ENCODE measurements at regions not wholly inside any gene's neighbourhood (a gene's known extent, or its start where the extent isn't known, plus 50 kb on each side); places are given as distances from the start of the nearest gene placed in this dataset.
"Not testable (repeated sequence)": the region's sequence is repeated elsewhere in the genome, so short reads cannot be mapped to it uniquely, and the experiment has no call there.

GRCh38 chr18:38565513-38565912, 999.9 kb upstream of the CELF4 start:
- DNase-seq, result no peak

- DNase-seq, result no peak
These were observed 997.9 kb upstream of the CELF4 start for GRCh38 chr18:38563396-38563980.

- DNase-seq, result no peak
These were observed 991.4 kb upstream of the CELF4 start for GRCh38 chr18:38557006-38557405.

- DNase-seq, result no peak
These were observed 987.2 kb upstream of the CELF4 start for GRCh38 chr18:38552732-38553321.

GRCh38 chr18:38551881-38552280, 986.3 kb upstream of the CELF4 start:
- DNase-seq, result no peak

- DNase-seq, result no peak
These were observed 979.5 kb upstream of the CELF4 start for GRCh38 chr18:38545071-38545470.

GRCh38 chr18:38539856-38540255, 974.3 kb upstream of the CELF4 start:
- no peak for DNase-seq

- no peak for DNase-seq
These were observed 973.8 kb upstream of the CELF4 start for GRCh38 chr18:38539371-38539770.

- DNase-seq, result no peak
These were observed 968.5 kb upstream of the CELF4 start for GRCh38 chr18:38534073-38534472.

- no peak for DNase-seq
These were observed 961.3 kb upstream of the CELF4 start for GRCh38 chr18:38526922-38527321.

GRCh38 chr18:38525039-38525438, 959.4 kb upstream of the CELF4 start:
- DNase-seq, result no peak

- no peak for DNase-seq
These were observed 955.2 kb upstream of the CELF4 start for GRCh38 chr18:38520786-38521185.

- no peak for DNase-seq
These were observed 936.9 kb upstream of the CELF4 start for GRCh38 chr18:38502539-38502938.

GRCh38 chr18:38497266-38497665, 931.7 kb upstream of the CELF4 start:
- DNase-seq, result no peak

GRCh38 chr18:38496222-38496793, 930.7 kb upstream of the CELF4 start:
- no peak for DNase-seq

GRCh38 chr18:38494065-38494464, 928.5 kb upstream of the CELF4 start:
- DNase-seq, result no peak

- no peak for DNase-seq
These were observed 925.6 kb upstream of the CELF4 start for GRCh38 chr18:38491195-38491594.

GRCh38 chr18:38489721-38490120, 924.1 kb upstream of the CELF4 start:
- DNase-seq, result not testable (repeated sequence)

GRCh38 chr18:38487521-38487920, 921.9 kb upstream of the CELF4 start:
- DNase-seq, result no peak

- DNase-seq, result no peak
These were observed 917.7 kb upstream of the CELF4 start for GRCh38 chr18:38483326-38483725.

- DNase-seq, result peak; percentile 15
These were observed 916.0 kb upstream of the CELF4 start for GRCh38 chr18:38481576-38481975.

- DNase-seq, result no peak
These were observed 910.1 kb upstream of the CELF4 start for GRCh38 chr18:38475686-38476085.

- DNase-seq, result no peak
These were observed 907.9 kb upstream of the CELF4 start for GRCh38 chr18:38473535-38473934.

- DNase-seq, result no peak
These were observed 904.8 kb upstream of the CELF4 start for GRCh38 chr18:38470421-38470820.

GRCh38 chr18:38466426-38466825, 900.8 kb upstream of the CELF4 start:
- no peak for DNase-seq
